DND-41 (cell line): ENCODE measurements at regions not wholly inside any gene's neighbourhood (a gene's known extent, or its start where the extent isn't known, plus 50 kb on each side); places are given as distances from the start of the nearest gene placed in this dataset.

Experiments used
- EZH2 ChIP-seq: IDR thresholded peaks from 3 replicates; pipeline ENCODE4 v1.6.1; 2012; ENCODE audit warnings: borderline replicate concordance, low read depth, mild to moderate bottlenecking, moderate library complexity, low read length, inconsistent platforms; ENCODE audit not compliant: severe bottlenecking
- TF ChIP-seq, protein P1 (sequence below): IDR thresholded peaks from 2 replicates; pipeline ENCODE4 v1.5.1; 2012; ENCODE audit warnings: borderline replicate concordance, low read length, moderate library complexity, mild to moderate bottlenecking; ENCODE audit not compliant: poor library complexity, severe bottlenecking; ENCODE audit errors: extremely low read depth

DNA sequence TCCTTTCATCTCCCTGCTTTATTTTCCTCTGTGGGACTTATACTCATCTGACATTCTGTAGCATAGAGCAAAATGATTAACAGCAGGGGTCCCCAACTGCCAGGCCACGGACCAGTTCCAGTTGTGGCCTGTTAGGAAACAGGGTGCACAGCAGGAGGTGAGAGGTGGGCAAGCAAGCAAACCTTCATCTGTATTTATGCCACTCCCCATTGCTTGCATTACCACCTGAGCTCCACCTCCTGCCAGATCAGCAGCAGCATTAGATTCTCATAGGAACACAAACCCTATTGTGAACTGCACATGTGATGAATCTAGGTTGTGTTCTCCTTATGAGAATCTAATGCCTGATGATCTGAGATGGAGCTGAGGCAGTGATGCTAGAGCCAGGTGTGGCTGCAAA is 130.5 kb upstream of the SLC24A3 start:
- TF ChIP-seq, protein P1, sequence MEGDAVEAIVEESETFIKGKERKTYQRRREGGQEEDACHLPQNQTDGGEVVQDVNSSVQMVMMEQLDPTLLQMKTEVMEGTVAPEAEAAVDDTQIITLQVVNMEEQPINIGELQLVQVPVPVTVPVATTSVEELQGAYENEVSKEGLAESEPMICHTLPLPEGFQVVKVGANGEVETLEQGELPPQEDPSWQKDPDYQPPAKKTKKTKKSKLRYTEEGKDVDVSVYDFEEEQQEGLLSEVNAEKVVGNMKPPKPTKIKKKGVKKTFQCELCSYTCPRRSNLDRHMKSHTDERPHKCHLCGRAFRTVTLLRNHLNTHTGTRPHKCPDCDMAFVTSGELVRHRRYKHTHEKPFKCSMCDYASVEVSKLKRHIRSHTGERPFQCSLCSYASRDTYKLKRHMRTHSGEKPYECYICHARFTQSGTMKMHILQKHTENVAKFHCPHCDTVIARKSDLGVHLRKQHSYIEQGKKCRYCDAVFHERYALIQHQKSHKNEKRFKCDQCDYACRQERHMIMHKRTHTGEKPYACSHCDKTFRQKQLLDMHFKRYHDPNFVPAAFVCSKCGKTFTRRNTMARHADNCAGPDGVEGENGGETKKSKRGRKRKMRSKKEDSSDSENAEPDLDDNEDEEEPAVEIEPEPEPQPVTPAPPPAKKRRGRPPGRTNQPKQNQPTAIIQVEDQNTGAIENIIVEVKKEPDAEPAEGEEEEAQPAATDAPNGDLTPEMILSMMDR: no peak
- no peak for TF ChIP-seq EZH2
